Naive thymus-derived CD4-positive, alpha-beta T cell (primary cell): ENCODE measurements at regions not wholly inside any gene's neighbourhood (a gene's known extent, or its start where the extent isn't known, plus 50 kb on each side); places are given as distances from the start of the nearest gene placed in this dataset.

Experiments used
- ATAC-seq: fragments of 150-1000 bp; cut with Tn5 transposase; 2 replicates; pipeline ENCODE4 v1.10.0; 2021; ENCODE audit warnings: mild to moderate bottlenecking, moderate library complexity
- CTCF ChIA-PET: fragments of 350-600 bp; sonication (Branson Sonifier 250); formaldehyde crosslinking; loops from one replicate; lab custom pipeline; 2021; ENCODE audit warnings: antibody characterized with exemption; lab: Charles Lee
- POLR2A ChIA-PET: fragments of 350-600 bp; sonication (Branson Sonifier 250); formaldehyde crosslinking; loops from one replicate; lab custom pipeline; 2021; ENCODE audit warnings: antibody characterized with exemption, inconsistent platforms; lab: Charles Lee
- DNase-seq, 9 donors: peaks; one replicate each; pipeline versions ENCODE4 v3.0.0 to v3.0.0-alpha.2; 2020 to 2022; ENCODE audit warnings: mixed read lengths in 1 of 9
- H3K27ac ChIP-seq: one replicate; pipeline ENCODE4 v1.7.0; 2013; ENCODE audit warnings: mild to moderate bottlenecking, low read depth, low read length, moderate library complexity
- H3K27me3 ChIP-seq, 2 donors: one replicate each; pipeline ENCODE4 v1.7.0; 2013; ENCODE audit warnings: low read length in 2 of 2, mild to moderate bottlenecking in 2 of 2, moderate library complexity in 2 of 2; ENCODE audit not compliant: control insufficient read depth in 2 of 2, insufficient read depth in 2 of 2
- H3K36me3 ChIP-seq, 3 experiments: 1 replicate in 2 of 3; 2 replicates in 1 of 3; pipeline ENCODE4 v1.7.0; 2013; ENCODE audit warnings: low read length in 3 of 3, mild to moderate bottlenecking in 3 of 3, moderate library complexity in 1 of 3; ENCODE audit not compliant: insufficient read depth in 3 of 3, control insufficient read depth in 2 of 3
- H3K4me1 ChIP-seq, 2 donors: one replicate each; pipeline ENCODE4 v1.7.0; 2013; ENCODE audit warnings: low read length in 2 of 2, mild to moderate bottlenecking in 2 of 2, moderate library complexity in 1 of 2; ENCODE audit not compliant: control insufficient read depth in 2 of 2, insufficient read depth in 2 of 2
- H3K4me3 ChIP-seq: 2 replicates; pipeline ENCODE4 v1.7.0; 2013; ENCODE audit warnings: mild to moderate bottlenecking, low read length
- H3K9me3 ChIP-seq, 3 experiments: 1 replicate in 2 of 3; 2 replicates in 1 of 3; pipeline ENCODE4 v1.7.0; 2013; ENCODE audit warnings: low read length in 3 of 3; ENCODE audit not compliant: control insufficient read depth in 2 of 3
- H3K27ac Mint-ChIP-seq, 9 donors: one replicate each; pipeline ENCODE4 v1.8.0; 2020 to 2022; ENCODE audit warnings: mixed read lengths in 9 of 9, mild to moderate bottlenecking in 8 of 9, moderate library complexity in 5 of 9, inconsistent platforms in 2 of 9
- H3K27me3 Mint-ChIP-seq, 5 donors: one replicate each; pipeline ENCODE4 v1.8.0; 2021 to 2022; ENCODE audit warnings: mixed read lengths in 5 of 5, mild to moderate bottlenecking in 1 of 5
- H3K36me3 Mint-ChIP-seq, 5 donors: one replicate each; pipeline ENCODE4 v1.8.0; 2020 to 2022; ENCODE audit warnings: mixed read lengths in 5 of 5, mild to moderate bottlenecking in 3 of 5, inconsistent platforms in 1 of 5
- H3K4me1 Mint-ChIP-seq, 7 donors: one replicate each; pipeline ENCODE4 v1.8.0; 2020 to 2022; ENCODE audit warnings: mixed read lengths in 7 of 7, mild to moderate bottlenecking in 3 of 7, inconsistent platforms in 1 of 7
- H3K4me3 Mint-ChIP-seq, 10 donors: one replicate each; pipeline ENCODE4 v1.8.0; 2020 to 2022; ENCODE audit warnings: mild to moderate bottlenecking in 10 of 10, mixed read lengths in 10 of 10, moderate library complexity in 6 of 10, inconsistent platforms in 2 of 10
- H3K9me3 Mint-ChIP-seq, 11 donors: one replicate each; pipeline ENCODE4 v1.8.0; 2020 to 2022; ENCODE audit warnings: mixed read lengths in 11 of 11, mild to moderate bottlenecking in 4 of 11, inconsistent platforms in 1 of 11, moderate library complexity in 1 of 11
- intact Hi-C, 2 donors: fragments of 100-400 bp; cut with micrococcal nuclease; formaldehyde crosslinking; loops; one replicate each; pipeline ENCODE4 v1.15.1; 2023

DNA sequence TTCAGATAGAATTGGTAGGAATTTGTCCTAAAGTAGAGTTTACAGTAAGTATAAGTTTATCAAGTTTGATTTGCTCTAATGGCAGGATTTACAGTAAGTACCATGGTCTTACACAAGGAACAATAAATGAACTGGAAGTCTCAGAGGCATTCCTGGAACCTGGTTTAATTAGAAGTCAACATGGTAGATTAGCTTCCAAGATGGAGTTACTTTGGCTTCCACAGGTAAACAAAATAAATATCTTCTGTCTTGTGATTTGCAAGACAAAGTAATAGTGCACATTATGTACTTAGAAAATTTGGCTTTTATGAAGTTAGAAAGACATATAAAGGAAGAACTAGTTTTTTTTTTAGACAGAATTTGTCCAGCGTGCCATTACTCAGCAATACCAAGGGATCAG lies 190.7 kb downstream of the GLUD2 start:
- no peak for ATAC-seq
- Histone ChIP-seq H3K9me3 (no peaks in the 10 kb centered on the region), H3K4me3 (no peak overlapping the region), H3K27ac (no peak overlapping the region), H3K36me3 (no peaks in the 10 kb centered on the region), H3K27me3 (no peaks in the 10 kb centered on the region), H3K4me1 (no peaks in the 10 kb centered on the region)
- Mint-ChIP-seq H3K9me3 (peaks cover 0 to 7% (median 0%) of the 10 kb centered on the region in 11 donors), H3K4me1 (no peaks in the 10 kb centered on the region), H3K27me3 (peaks cover 0 to 6% (median 0%) of the 10 kb centered on the region in 5 donors), H3K4me3 (no peak overlapping the region), H3K27ac (no peak overlapping the region), H3K36me3 (no peaks in the 10 kb centered on the region)
- intact Hi-C loops = no loop called here
- ChIA-PET CTCF (no interaction called here), POLR2A (no interaction called here)
- DNase-seq = no peak

DNA sequence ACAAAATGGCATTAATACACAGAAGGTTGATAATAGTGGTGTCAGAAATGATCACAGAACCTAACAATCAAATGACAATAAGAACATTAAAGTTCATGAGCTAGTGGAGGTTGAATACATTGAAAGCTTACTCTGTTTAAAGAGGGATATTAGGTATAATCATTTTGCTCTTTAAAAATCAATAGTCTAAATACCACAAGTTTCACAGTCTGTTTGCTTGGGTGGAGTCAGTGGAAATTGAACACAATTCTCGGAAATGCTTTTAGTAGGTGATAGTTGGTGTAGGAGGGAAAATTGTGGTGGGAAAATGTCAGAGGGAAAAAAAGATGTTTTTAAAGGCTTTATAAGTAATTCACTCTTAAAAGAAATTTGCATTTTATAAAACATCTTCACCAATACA lies 197.1 kb downstream of the GLUD2 start:
- H3K4me3 ChIP-seq = no peak overlapping the region
- Mint-ChIP-seq H3K27me3 (peaks cover 0 to 6% (median 0%) of the 10 kb centered on the region in 5 donors), H3K27ac (no peak overlapping the region), H3K4me3 (no peak overlapping the region), H3K36me3 (peaks cover 0 to 2% (median 0%) of the 10 kb centered on the region in 5 donors), H3K9me3 (peaks cover 0 to 3% (median 0%) of the 10 kb centered on the region in 11 donors), H3K4me1 (no peaks in the 10 kb centered on the region)
- intact Hi-C loops = no loop called here
- POLR2A ChIA-PET = no interaction called here
- ATAC-seq (no peak), DNase-seq (no peak)
- H3K9me3 ChIP-seq = no peaks in the 10 kb centered on the region
- no peaks in the 10 kb centered on the region for H3K36me3 ChIP-seq
- H3K27me3 ChIP-seq = no peaks in the 10 kb centered on the region
- CTCF ChIA-PET = no interaction called here
- no peaks in the 10 kb centered on the region for H3K4me1 ChIP-seq
- H3K27ac ChIP-seq = no peak overlapping the region

DNA sequence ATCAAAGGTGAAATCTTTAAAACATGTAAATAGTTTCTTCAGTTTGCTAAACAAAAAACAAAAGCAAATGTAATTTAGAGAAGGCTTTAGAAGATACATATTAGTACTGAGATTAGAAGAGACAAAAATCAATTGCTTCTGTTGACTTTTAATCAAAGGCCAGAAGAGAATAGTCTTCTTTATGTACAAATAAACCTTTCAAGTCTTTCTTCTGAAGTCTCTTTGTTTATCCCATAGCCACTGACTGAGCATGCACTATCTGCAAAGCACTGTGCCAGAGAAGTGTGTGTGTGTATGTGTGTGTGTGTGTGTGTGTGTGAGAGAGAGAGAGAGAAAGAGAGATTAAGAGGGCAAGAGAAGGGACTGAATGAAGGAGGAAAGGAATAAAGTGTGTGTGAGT lies 198.4 kb downstream of the GLUD2 start:
- peaks cover 0 to 2% (median 0%) of the 10 kb centered on the region in 5 donors for H3K36me3 Mint-ChIP-seq
- ATAC-seq (no peak), DNase-seq (no peak)
- Histone ChIP-seq H3K4me3 (no peak overlapping the region), H3K27ac (no peak overlapping the region), H3K36me3 (no peaks in the 10 kb centered on the region), H3K4me1 (no peaks in the 10 kb centered on the region), H3K9me3 (no peaks in the 10 kb centered on the region), H3K27me3 (no peaks in the 10 kb centered on the region)
- no peaks in the 10 kb centered on the region for H3K4me1 Mint-ChIP-seq
- H3K27me3 Mint-ChIP-seq = peaks cover 0 to 6% (median 0%) of the 10 kb centered on the region in 5 donors
- no peak overlapping the region for H3K4me3 Mint-ChIP-seq
- POLR2A ChIA-PET = no interaction called here
- intact Hi-C loops = no loop called here
- CTCF ChIA-PET = no interaction called here
- H3K9me3 Mint-ChIP-seq = peaks cover 0 to 3% (median 0%) of the 10 kb centered on the region in 11 donors
- no peak overlapping the region for H3K27ac Mint-ChIP-seq

DNA sequence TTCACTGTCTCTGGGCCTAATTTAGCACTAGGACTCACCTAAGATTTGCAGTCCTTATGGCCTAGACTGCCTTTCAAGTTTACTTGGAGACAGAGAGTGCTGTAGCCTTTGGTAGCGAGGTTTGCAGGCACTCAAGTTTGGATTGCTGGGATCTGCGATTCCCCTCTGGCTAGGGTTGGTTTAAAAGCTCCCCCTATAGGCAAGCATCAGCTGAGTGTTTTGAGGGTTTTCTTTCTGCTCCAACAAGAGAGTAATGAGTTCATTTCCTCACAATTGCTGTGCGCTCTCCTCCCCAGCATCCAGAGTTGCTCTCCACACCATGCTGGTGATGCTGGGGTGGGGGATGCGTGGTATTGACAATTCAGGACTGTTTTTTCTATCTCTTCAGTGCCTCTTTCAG lies 206.9 kb downstream of the GLUD2 start:
- Mint-ChIP-seq H3K9me3 (peaks cover 0 to 8% (median 0%) of the 10 kb centered on the region in 11 donors), H3K4me1 (no peaks in the 10 kb centered on the region), H3K27me3 (no peaks in the 10 kb centered on the region), H3K27ac (no peak overlapping the region), H3K4me3 (no peak overlapping the region), H3K36me3 (no peaks in the 10 kb centered on the region)
- ChIA-PET CTCF (no interaction called here), POLR2A (no interaction called here)
- Histone ChIP-seq H3K36me3 (no peaks in the 10 kb centered on the region), H3K4me3 (no peak overlapping the region), H3K4me1 (no peaks in the 10 kb centered on the region), H3K27me3 (no peaks in the 10 kb centered on the region), H3K27ac (no peak overlapping the region), H3K9me3 (no peaks in the 10 kb centered on the region)
- ATAC-seq (no peak), DNase-seq (no peak)
- intact Hi-C loops = no loop called here

DNA sequence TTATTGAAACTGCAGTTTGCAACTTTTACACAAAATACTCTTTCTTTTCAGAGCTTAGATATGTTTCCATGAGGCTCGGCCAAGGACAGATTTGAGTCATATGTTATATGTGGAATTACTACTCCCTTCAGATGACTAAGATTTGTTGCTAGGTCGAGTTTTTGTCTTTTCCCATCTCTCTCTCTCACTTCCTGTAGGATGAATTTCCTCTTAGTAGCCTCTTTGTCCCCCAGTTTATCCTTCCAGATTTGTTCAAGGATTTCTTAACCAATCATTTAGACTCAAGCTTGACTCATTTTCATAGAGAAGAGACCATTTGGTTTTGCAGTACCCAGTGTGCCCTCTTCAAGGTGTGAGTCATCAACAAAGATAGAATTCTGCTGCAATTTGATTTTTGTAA lies 209.2 kb downstream of the GLUD2 start:
- Mint-ChIP-seq H3K4me1 (no peaks in the 10 kb centered on the region), H3K27ac (no peak overlapping the region), H3K36me3 (no peaks in the 10 kb centered on the region), H3K9me3 (peaks cover 0 to 8% (median 0%) of the 10 kb centered on the region in 11 donors), H3K4me3 (no peak overlapping the region), H3K27me3 (no peaks in the 10 kb centered on the region)
- POLR2A ChIA-PET = no interaction called here
- DNase-seq (no peak), ATAC-seq (no peak)
- Histone ChIP-seq H3K36me3 (no peaks in the 10 kb centered on the region), H3K4me1 (no peaks in the 10 kb centered on the region), H3K9me3 (no peaks in the 10 kb centered on the region), H3K27me3 (no peaks in the 10 kb centered on the region), H3K27ac (no peak overlapping the region), H3K4me3 (no peak overlapping the region)
- intact Hi-C loops = no loop called here
- CTCF ChIA-PET = no interaction called here

DNA sequence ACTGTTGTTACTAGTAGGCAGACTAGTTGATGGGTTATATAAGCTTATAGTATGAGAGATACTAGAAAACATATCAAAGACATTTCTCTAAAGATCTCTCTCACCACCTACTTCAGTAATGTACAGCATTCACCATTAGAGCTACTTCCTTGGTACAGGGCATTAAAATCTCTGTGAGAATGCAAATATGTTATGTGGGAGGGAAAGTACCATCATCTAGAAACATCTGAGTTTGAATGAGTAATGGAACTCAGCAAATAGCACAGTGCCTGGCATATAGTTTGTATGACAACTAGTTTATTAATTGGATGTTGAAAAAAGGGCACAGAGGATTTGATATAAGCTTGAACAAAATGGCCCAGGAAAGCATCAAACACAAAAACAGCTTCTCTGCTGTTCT lies 211.1 kb downstream of the GLUD2 start:
- DNase-seq = no peak
- H3K27me3 ChIP-seq = no peaks in the 10 kb centered on the region
- no peak overlapping the region for H3K4me3 ChIP-seq
- H3K27ac ChIP-seq = no peak overlapping the region
- Mint-ChIP-seq H3K27me3 (no peaks in the 10 kb centered on the region), H3K9me3 (peaks cover 0 to 2% (median 0%) of the 10 kb centered on the region in 11 donors), H3K27ac (no peak overlapping the region), H3K4me1 (no peaks in the 10 kb centered on the region), H3K4me3 (no peak overlapping the region), H3K36me3 (no peaks in the 10 kb centered on the region)
- no peaks in the 10 kb centered on the region for H3K4me1 ChIP-seq
- no peaks in the 10 kb centered on the region for H3K9me3 ChIP-seq
- intact Hi-C loops = no loop called here
- ChIA-PET CTCF (no interaction called here), POLR2A (no interaction called here)
- no peaks in the 10 kb centered on the region for H3K36me3 ChIP-seq
- no peak for ATAC-seq

DNA sequence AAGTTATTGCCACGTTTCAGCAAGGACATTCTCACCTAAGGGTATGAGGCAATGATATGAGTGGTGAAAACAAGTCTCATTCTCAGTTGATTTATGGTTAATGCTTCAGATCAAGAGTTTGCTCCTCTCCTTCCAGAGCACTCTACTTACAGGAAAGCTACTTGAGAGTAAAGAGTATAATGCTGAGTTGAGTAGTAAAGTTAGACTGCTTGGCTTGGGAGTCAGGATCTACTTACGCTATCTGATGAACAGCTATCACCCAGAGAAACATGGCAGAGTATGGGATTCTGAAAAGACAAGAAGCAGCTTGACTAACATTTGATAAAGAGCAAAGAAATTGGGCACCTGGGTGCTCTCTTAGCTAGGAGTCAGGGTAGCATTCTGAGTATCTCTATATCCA lies 211.8 kb downstream of the GLUD2 start:
- no peaks in the 10 kb centered on the region for H3K4me1 Mint-ChIP-seq
- H3K27ac ChIP-seq = no peak overlapping the region
- intact Hi-C loops = no loop called here
- ATAC-seq (no peak), DNase-seq (no peak)
- H3K27me3 Mint-ChIP-seq = no peaks in the 10 kb centered on the region
- CTCF ChIA-PET = no interaction called here
- peaks cover 0 to 2% (median 0%) of the 10 kb centered on the region in 11 donors for H3K9me3 Mint-ChIP-seq
- H3K36me3 Mint-ChIP-seq = no peaks in the 10 kb centered on the region
- no peaks in the 10 kb centered on the region for H3K9me3 ChIP-seq
- no peak overlapping the region for H3K4me3 ChIP-seq
- H3K4me1 ChIP-seq = no peaks in the 10 kb centered on the region
- H3K27ac Mint-ChIP-seq = no peak overlapping the region
- no peaks in the 10 kb centered on the region for H3K27me3 ChIP-seq
- POLR2A ChIA-PET = no interaction called here
- no peak overlapping the region for H3K4me3 Mint-ChIP-seq
- no peaks in the 10 kb centered on the region for H3K36me3 ChIP-seq
